Ascending aorta (tissue), 2 donors: ENCODE measurements at regions not wholly inside any gene's neighbourhood (a gene's known extent, or its start where the extent isn't known, plus 50 kb on each side); places are given as distances from the start of the nearest gene placed in this dataset.

Source experiments
- DNase-seq, 2 donors: peaks; one replicate each; pipeline ENCODE4 v3.0.0-alpha.2; 2019; ENCODE audit warnings: low spot score in 2 of 2
- H3K27ac ChIP-seq, 2 donors: fragments of 200-600 bp; sonication (generic); one replicate each; pipeline ENCODE4 v1.5.1; 2016 to 2017; ENCODE audit warnings: mild to moderate bottlenecking in 1 of 2
- H3K27me3 ChIP-seq: fragments of 200-600 bp; sonication (generic); one replicate; pipeline ENCODE4 v1.5.1; 2017
- H3K36me3 ChIP-seq, 2 donors: fragments of 200-600 bp; sonication (generic); one replicate each; pipeline ENCODE4 v1.5.1; 2016
- H3K4me1 ChIP-seq, 2 donors: fragments of 200-600 bp; sonication (generic); one replicate each; pipeline ENCODE4 v1.5.1; 2016 to 2017; ENCODE audit warnings: mild to moderate bottlenecking in 1 of 2
- H3K4me3 ChIP-seq, 2 donors: fragments of 200-600 bp; sonication (generic); one replicate each; pipeline ENCODE4 v1.5.1; 2016 to 2017; ENCODE audit warnings: mild to moderate bottlenecking in 1 of 2
- H3K9me3 ChIP-seq, 2 donors: fragments of 200-600 bp; sonication (generic); one replicate each; pipeline ENCODE4 v1.5.1; 2016
- intact Hi-C: fragments of 100-400 bp; cut with DNase I; formaldehyde crosslinking; loops from one replicate; pipeline ENCODE4 v1.15.1; 2023
- TF ChIP-seq, protein P1 (sequence below), 3 experiments: fragments of 200-600 bp in 2 of 3; fragments of 450-650 bp in 1 of 3; sonication (generic) in 2 of 3; IDR thresholded peaks; one replicate each; pipeline ENCODE4 v1.5.1; 2016 to 2019; ENCODE audit warnings: antibody characterized with exemption in 3 of 3, mild to moderate bottlenecking in 1 of 3, moderate library complexity in 1 of 3

DNA sequence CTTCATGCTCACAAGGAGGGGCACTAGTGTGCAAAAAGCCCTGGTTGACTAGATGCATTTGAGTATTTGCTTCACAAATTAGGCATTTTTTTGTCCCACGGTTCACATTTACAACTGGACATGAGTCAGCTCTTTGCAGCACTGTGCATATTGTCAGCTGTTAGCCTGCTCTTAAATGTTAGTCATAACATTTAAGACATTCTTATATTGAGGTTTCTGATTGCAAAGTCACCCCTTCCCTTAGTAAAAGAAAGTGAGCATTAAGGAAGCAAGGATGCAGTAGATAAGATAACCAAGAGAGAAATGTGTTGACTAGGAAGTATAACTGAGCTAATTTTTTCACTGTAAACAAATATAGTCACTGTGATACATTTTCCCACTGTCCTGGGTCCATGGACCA lies 132.6 kb upstream of the CTTNBP2NL start:
- no peaks in the 10 kb centered on the region for H3K4me1 ChIP-seq
- H3K36me3 ChIP-seq, result no peaks in the 10 kb centered on the region
- H3K4me3 ChIP-seq, result no peak overlapping the region
- H3K27me3 ChIP-seq, result no peaks in the 10 kb centered on the region
- TF ChIP-seq, protein P1, sequence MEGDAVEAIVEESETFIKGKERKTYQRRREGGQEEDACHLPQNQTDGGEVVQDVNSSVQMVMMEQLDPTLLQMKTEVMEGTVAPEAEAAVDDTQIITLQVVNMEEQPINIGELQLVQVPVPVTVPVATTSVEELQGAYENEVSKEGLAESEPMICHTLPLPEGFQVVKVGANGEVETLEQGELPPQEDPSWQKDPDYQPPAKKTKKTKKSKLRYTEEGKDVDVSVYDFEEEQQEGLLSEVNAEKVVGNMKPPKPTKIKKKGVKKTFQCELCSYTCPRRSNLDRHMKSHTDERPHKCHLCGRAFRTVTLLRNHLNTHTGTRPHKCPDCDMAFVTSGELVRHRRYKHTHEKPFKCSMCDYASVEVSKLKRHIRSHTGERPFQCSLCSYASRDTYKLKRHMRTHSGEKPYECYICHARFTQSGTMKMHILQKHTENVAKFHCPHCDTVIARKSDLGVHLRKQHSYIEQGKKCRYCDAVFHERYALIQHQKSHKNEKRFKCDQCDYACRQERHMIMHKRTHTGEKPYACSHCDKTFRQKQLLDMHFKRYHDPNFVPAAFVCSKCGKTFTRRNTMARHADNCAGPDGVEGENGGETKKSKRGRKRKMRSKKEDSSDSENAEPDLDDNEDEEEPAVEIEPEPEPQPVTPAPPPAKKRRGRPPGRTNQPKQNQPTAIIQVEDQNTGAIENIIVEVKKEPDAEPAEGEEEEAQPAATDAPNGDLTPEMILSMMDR (IDR thresholded peaks at IDR 0.05), result no peak
- intact Hi-C loops, result no loop called here
- H3K9me3 ChIP-seq, result no peaks in the 10 kb centered on the region
- DNase-seq, result no peak
- H3K27ac ChIP-seq, result no peak overlapping the region

DNA sequence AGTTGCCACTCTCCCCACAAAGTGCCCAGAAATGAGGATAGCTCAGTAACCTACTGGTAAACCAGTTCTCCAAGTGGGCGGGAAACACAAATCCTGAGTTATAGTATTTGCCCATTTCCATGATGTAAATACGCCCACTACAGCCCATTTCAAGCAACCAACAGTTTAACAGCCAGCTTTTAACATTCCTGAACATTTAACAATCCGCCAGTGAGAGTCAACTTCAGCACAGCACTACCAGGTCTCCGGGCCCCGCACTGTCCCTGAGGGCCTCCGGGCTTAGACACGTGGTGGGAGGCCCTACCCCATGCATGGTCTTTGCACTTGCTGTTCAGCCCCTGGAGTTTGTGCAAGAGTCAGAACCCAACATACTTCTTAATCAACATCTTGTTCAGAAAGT lies 132.0 kb upstream of the CTTNBP2NL start:
- H3K27ac ChIP-seq, result no peak overlapping the region
- TF ChIP-seq, protein P1 (IDR thresholded peaks at IDR 0.05), result no peak
- intact Hi-C loops, result no loop called here
- no peaks in the 10 kb centered on the region for H3K36me3 ChIP-seq
- H3K27me3 ChIP-seq, result no peaks in the 10 kb centered on the region
- no peaks in the 10 kb centered on the region for H3K4me1 ChIP-seq
- no peak for DNase-seq
- no peaks in the 10 kb centered on the region for H3K9me3 ChIP-seq
- no peak overlapping the region for H3K4me3 ChIP-seq

DNA sequence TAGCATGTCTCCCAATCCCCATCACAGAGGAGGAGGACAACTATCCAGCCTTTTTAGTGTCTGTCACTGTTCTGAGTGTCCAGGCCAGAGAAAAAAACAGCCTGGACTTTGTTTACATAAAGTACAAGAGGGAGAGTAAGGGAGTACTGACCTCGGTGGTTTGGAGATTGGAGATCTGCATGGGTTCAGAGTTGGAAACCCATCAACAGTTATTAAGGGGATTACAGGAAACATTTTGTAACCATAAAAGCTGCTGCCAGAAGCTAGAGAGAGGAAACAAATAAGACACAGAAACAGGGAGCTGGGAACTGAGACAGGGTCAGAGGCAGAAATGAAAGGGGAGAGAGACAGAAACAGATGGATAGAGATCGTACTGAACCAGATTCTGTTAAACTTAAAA lies 131.5 kb upstream of the CTTNBP2NL start:
- no peak for DNase-seq
- H3K4me1 ChIP-seq, result no peaks in the 10 kb centered on the region
- no peaks in the 10 kb centered on the region for H3K9me3 ChIP-seq
- H3K27ac ChIP-seq, result no peak overlapping the region
- TF ChIP-seq, protein P1 (IDR thresholded peaks at IDR 0.05), result no peak
- no peaks in the 10 kb centered on the region for H3K27me3 ChIP-seq
- H3K4me3 ChIP-seq, result no peak overlapping the region
- intact Hi-C loops, result no loop called here
- H3K36me3 ChIP-seq, result no peaks in the 10 kb centered on the region

DNA sequence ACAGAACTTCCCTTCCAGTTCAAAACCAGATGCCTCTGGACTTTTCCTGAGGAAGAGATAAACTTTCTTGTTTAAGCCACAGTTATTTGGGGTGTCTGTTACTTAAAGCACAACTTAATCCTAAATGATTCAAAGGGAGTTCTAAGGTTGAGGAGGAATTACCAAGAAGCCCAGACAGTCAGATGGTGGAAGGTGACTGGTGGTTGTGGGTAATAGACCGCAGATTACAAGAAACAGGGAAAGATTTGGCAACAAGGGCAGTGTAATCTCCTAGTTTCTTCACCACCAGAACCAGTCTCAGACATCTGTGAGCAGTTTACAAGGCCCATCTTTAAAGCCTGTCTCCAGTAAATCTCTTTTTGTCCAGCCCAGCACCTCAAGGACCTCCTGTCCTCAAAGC lies 130.1 kb upstream of the CTTNBP2NL start:
- DNase-seq, result no peak

DNA sequence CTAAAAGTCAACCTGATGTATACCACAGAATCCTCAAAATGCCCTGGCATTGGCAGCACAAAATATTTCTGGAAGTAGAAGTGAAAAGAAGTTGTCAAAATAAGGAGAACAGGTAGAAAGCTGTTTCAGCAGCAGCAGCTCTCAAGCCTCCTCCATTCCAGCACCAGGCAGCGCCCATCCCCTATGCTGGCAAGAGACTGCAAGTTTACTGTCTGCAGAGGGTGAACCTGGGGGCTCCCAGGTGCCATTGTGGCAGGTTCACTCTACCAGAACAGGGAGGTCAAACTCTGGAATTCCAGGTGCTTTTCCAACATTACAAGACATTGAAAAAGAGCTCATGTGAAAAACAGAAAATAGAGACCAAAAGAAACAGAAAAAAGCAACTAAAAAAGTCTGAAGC lies 128.8 kb upstream of the CTTNBP2NL start:
- H3K36me3 ChIP-seq, result no peaks in the 10 kb centered on the region
- H3K4me3 ChIP-seq, result no peak overlapping the region
- TF ChIP-seq, protein P1 (IDR thresholded peaks at IDR 0.05), result no peak
- no peaks in the 10 kb centered on the region for H3K27me3 ChIP-seq
- no peak for DNase-seq
- no peak overlapping the region for H3K27ac ChIP-seq
- intact Hi-C loops, result no loop called here
- no peaks in the 10 kb centered on the region for H3K4me1 ChIP-seq
- no peaks in the 10 kb centered on the region for H3K9me3 ChIP-seq

More for the DNA sequence above, 130.1 kb upstream of the CTTNBP2NL start:
- Histone ChIP-seq H3K27ac (no peak overlapping the region), H3K4me1 (no peaks in the 10 kb centered on the region), H3K4me3 (no peak overlapping the region), H3K36me3 (no peaks in the 10 kb centered on the region), H3K27me3 (no peaks in the 10 kb centered on the region), H3K9me3 (no peaks in the 10 kb centered on the region)
- TF ChIP-seq, protein P1 (IDR thresholded peaks at IDR 0.05), result no peak
- intact Hi-C loops, result no loop called here

DNA sequence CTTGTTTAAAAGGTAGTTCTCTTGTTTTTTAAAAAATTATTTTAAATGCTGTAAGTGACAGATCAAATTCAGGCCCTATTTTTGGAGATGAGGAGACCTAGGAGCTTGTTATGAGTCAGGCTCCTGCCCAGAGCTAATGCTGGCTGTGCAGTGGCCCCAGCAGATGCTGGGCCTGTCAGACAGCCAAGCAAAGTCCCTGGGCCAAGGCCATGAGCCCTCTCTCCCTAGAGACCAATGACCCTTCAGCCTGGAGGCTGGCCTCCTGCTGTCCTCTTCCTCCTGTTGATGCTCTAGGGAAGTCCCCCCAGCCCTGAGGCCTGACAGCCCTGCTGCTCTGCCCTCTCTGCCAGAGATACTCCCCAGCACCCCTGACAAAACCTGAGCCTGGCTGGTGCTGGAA lies 128.1 kb upstream of the CTTNBP2NL start:
- no peak overlapping the region for H3K27ac ChIP-seq
- intact Hi-C loops, result no loop called here
- TF ChIP-seq, protein P1 (IDR thresholded peaks at IDR 0.05), result no peak

More for the DNA sequence above, 128.1 kb upstream of the CTTNBP2NL start:
- Histone ChIP-seq H3K36me3 (no peaks in the 10 kb centered on the region), H3K4me1 (no peaks in the 10 kb centered on the region), H3K27me3 (no peaks in the 10 kb centered on the region), H3K9me3 (no peaks in the 10 kb centered on the region), H3K4me3 (no peak overlapping the region)
- DNase-seq, result no peak
